Cardiac fibroblast (primary cell): ENCODE measurements at regions not wholly inside any gene's neighbourhood (a gene's known extent, or its start where the extent isn't known, plus 50 kb on each side); places are given as distances from the start of the nearest gene placed in this dataset.

Source experiments
- DNase-seq, 2 donors: peaks; one replicate each; pipeline versions ENCODE4 v3.0.0 to v3.0.0-alpha.2; 2010; ENCODE audit warnings: low read depth in 2 of 2
- H3K4me3 ChIP-seq, 2 donors: replicated peaks in 1 of 2; 1 replicate in 1 of 2; 2 replicates in 1 of 2; pipeline ENCODE4 v1.5.1; 2011; ENCODE audit warnings: low read depth in 2 of 2, low read length in 2 of 2, mild to moderate bottlenecking in 2 of 2, moderate library complexity in 1 of 2
- CTCF ChIP-seq: IDR thresholded peaks from one replicate; pipeline ENCODE4 v1.5.1; 2011; ENCODE audit warnings: low read depth, mild to moderate bottlenecking, low read length, inconsistent platforms

GRCh38 chr2:158011055-158011771, 90.5 kb upstream of the UPP2 start:
- TF ChIP-seq CTCF: no peak
- peak in 1 of 2 donors; percentile 65 for DNase-seq
- no peak overlapping the region for H3K4me3 ChIP-seq

GRCh38 chr2:158009399-158009798, 92.3 kb upstream of the UPP2 start:
- no peak overlapping the region for H3K4me3 ChIP-seq
- peak in 1 of 2 donors; percentile 31 for DNase-seq
- TF ChIP-seq CTCF: no peak

- no peak for DNase-seq
- no peak for TF ChIP-seq CTCF
- no peak overlapping the region for H3K4me3 ChIP-seq
Measured at GRCh38 chr2:158006961-158007719, 94.5 kb upstream of the UPP2 start.

GRCh38 chr2:158004126-158004764, 97.4 kb upstream of the UPP2 start:
- TF ChIP-seq CTCF: no peak
- DNase-seq: peak; percentile 7 to 49
- no peak overlapping the region for H3K4me3 ChIP-seq

GRCh38 chr2:158002079-158002478, 99.6 kb upstream of the UPP2 start:
- no peak for DNase-seq
- TF ChIP-seq CTCF: no peak
- H3K4me3 ChIP-seq: no peak overlapping the region

GRCh38 chr2:157996799-157997198, 104.9 kb upstream of the UPP2 start:
- H3K4me3 ChIP-seq: no peak overlapping the region

More at GRCh38 chr2:157996799-157997198, 104.9 kb upstream of the UPP2 start:
- no peak for TF ChIP-seq CTCF
- DNase-seq: no peak
